Fibroblast of pulmonary artery (primary cell): ENCODE measurements at regions not wholly inside any gene's neighbourhood (a gene's known extent, or its start where the extent isn't known, plus 50 kb on each side); places are given as distances from the start of the nearest gene placed in this dataset.
A peak's percentile ranks its signal among the peaks of the same experiment; 100 is the strongest.

Experiments used
- DNase-seq: peaks from one replicate; pipeline ENCODE4 v3.0.0-alpha.2; 2010; ENCODE audit warnings: low read depth
- H3K4me3 ChIP-seq: replicated peaks from 2 replicates; pipeline ENCODE4 v1.5.1; 2011; ENCODE audit warnings: low read depth, mild to moderate bottlenecking, control low read depth, low read length, moderate library complexity
- TF ChIP-seq, protein P1 (sequence below): IDR thresholded peaks from 2 replicates; pipeline ENCODE4 v1.5.1; 2011; ENCODE audit warnings: mild to moderate bottlenecking, control low read depth, low read length, inconsistent platforms; ENCODE audit errors: missing control alignments

DNA sequence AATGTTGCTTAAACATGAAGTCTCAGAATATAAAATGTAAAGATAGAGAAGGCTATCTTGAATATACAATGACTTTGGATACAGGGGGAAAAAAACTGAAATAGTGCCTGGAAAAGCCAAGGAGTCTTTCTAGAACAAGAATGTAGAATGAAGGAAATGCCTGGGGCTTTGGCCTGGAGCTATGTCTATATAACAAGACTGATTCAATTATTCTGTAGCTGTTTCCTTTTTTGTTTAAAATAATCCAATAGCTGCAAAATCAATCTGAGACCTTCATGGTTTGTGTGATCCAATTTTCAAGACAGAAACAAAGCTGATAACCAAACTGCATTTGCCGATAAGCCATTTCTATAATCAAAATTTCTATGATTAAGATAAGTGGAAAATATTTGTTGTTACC lies 530.9 kb upstream of the NBEA start:
- H3K4me3 ChIP-seq = no peak overlapping the region

DNA sequence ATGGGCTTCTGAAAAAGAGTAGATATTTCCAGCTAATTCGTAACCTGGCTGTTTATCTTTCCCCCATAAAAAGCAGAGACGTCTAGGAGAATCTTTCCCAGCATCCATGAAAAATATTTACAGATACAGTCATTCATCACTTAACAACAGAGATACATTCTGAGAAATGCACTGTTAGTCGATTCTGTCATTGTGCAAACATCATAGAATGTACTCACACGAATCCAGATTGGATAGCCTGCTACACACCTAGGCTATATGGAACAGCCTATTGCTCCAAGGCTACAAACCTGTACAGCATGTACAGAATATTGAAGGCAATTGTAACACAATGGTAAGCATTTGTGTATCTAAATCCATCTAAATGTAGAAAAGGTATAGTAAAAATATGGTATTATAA lies 530.2 kb upstream of the NBEA start:
- TF ChIP-seq, protein P1, sequence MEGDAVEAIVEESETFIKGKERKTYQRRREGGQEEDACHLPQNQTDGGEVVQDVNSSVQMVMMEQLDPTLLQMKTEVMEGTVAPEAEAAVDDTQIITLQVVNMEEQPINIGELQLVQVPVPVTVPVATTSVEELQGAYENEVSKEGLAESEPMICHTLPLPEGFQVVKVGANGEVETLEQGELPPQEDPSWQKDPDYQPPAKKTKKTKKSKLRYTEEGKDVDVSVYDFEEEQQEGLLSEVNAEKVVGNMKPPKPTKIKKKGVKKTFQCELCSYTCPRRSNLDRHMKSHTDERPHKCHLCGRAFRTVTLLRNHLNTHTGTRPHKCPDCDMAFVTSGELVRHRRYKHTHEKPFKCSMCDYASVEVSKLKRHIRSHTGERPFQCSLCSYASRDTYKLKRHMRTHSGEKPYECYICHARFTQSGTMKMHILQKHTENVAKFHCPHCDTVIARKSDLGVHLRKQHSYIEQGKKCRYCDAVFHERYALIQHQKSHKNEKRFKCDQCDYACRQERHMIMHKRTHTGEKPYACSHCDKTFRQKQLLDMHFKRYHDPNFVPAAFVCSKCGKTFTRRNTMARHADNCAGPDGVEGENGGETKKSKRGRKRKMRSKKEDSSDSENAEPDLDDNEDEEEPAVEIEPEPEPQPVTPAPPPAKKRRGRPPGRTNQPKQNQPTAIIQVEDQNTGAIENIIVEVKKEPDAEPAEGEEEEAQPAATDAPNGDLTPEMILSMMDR = no peak
- no peak for DNase-seq
- H3K4me3 ChIP-seq = no peak overlapping the region

More for the DNA sequence above, 530.9 kb upstream of the NBEA start:
- TF ChIP-seq, protein P1 = no peak
- DNase-seq = no peak

DNA sequence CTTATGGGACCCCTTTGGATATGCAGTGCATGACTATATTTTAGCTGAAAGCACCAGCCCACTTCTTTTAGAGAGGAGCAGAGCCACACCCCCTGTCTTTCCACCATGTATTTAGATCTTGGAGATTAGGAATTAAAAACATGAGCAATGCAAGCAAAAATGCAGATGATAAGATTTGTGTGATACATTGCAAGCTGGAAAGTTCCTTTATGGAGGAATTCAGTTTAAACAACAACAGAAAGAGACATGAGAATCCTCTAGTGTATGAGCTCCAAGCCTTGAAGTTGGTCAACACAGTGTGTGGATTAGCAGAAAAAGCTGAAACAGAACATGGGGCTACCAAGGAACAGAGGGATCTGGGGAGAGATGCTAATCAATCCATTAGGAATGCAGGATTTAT lies 529.8 kb upstream of the NBEA start:
- no peak overlapping the region for H3K4me3 ChIP-seq
- no peak for DNase-seq
- TF ChIP-seq, protein P1 = no peak

DNA sequence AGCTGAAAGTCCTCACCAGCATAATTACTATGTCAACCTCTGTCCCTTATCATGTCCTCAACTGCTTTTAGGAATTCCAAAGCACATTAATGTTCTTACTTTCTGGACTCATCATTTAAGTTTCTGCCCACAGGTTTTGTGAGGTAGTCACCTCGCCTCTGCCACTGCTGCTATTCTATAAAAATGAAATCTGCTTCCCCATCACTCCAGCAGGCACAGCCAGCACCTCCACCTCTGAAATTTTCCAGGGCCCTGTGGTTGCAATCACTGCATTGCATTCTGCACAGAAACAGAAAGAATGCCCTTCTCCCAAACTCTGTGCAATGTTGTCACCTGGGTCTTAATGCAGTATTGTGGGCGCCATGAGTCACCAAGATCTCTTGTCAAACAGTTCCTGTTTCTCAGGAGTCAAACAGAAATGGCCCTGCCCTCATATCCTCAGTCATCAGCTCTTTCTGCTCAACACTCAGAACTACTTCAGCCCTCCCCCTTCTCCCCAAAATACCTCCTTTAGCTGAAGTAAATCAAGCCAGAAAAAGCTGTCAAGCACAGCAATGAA lies 529.2 kb upstream of the NBEA start:
- peak; percentile 51 for DNase-seq
- TF ChIP-seq, protein P1 = no peak
- no peak overlapping the region for H3K4me3 ChIP-seq

DNA sequence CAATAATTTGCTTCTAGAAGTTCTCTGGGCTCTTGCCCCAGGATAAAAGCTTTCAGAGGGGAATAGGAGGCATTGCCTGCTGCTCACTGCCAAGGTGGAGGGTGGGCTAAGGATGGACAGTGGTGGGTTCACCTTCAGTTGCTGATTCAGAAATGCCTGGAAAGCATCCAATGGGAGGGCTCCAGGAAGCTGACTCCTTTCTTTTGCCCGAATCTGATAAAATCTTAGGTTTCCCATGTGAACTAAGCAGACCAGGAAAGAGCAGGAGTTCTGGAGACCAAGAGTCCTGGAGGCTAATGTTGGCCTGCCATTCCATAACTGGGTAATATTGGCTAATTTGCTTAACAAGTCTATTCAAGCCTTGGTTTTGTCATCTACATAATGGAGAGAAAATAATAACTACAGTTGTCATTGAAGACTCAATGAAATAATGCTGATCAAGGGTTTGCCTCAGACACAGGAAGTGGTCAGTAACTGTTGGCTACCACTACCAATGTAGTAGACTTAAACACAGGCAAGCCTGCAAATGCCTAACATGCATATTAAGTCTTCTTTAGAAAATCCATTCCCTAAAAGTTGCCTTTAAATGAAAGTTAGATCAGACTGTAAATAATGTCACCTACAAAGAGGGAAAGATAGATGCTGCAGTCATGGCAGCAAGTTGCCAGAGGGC lies 528.4 kb upstream of the NBEA start:
- peak; percentile 9 for DNase-seq
- H3K4me3 ChIP-seq = no peak overlapping the region
- TF ChIP-seq, protein P1 = no peak

DNA sequence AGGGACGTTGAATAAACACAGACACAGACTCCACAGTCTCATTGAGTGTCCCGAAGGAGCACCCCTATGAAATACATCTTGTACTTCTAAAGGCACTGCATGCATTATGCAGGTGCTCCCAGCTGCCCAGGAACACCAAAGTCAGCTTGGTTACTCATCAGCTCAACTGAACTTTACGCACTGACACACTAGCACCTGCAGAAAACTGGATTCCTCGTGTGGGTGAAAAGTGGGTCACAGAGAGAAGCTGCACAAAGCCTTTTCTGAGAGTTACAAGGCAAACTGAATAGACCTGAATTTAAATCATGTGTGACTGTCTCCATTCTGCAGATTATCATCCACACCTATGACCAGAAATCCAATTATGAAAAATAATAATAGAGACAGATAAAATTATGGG lies 527.5 kb upstream of the NBEA start:
- no peak overlapping the region for H3K4me3 ChIP-seq
- DNase-seq = no peak
- TF ChIP-seq, protein P1 = no peak

DNA sequence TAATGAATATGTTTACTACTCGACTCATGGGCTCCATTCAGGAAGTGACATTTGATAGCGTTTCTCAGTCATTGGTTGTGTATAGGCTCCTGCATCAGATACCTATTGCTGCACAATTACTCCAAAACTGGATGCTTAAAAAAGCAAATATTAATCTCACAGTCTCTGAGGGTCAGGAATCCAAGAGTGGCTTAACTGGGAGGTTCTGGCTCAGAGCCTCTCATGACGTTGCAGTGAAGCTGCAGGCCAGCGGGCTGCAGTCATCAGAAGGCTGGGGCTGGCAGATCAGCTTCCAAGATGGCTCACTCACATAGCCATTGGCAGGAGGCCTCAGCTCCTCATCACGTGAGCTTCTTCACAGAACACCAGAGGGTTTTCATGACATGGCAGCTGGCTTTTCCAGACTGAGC lies 525.1 kb upstream of the NBEA start:
- DNase-seq = peak; percentile 80
- TF ChIP-seq, protein P1 = no peak
- H3K4me3 ChIP-seq = no peak overlapping the region
